Caco-2 (cell line): ENCODE measurements at regions not wholly inside any gene's neighbourhood (a gene's known extent, or its start where the extent isn't known, plus 50 kb on each side); places are given as distances from the start of the nearest gene placed in this dataset.

Source experiments
- BruUV-seq: library from RNA; stranded (reverse); fragments of 400-500 nt; replicated peaks from 2 replicates; lab custom pipeline; 2021; lab: Mats Ljungman, UMichigan
- CTCF ChIA-PET: fragments of 300-600 bp; sonication (Branson Sonifier 250); formaldehyde crosslinking; loops from one replicate; lab custom pipeline; 2022; ENCODE audit warnings: antibody characterized with exemption; lab: Charles Lee
- POLR2A ChIA-PET: fragments of 300-600 bp; sonication (Branson Sonifier 250); formaldehyde crosslinking; loops from one replicate; lab custom pipeline; 2022; ENCODE audit warnings: antibody characterized with exemption; lab: Charles Lee
- DNase-seq, 2 experiments: peaks; one replicate each; pipeline versions ENCODE4 v3.0.0 to v3.0.0-alpha.2; 2020 to 2022
- H3K27me3 ChIP-seq: replicated peaks from 2 replicates; pipeline ENCODE4 v1.6.0; 2011; ENCODE audit warnings: low read length; ENCODE audit not compliant: control insufficient read depth, insufficient read depth
- H3K36me3 ChIP-seq: 2 replicates; pipeline ENCODE4 v1.5.1; 2011; ENCODE audit warnings: low read length; ENCODE audit not compliant: control insufficient read depth, insufficient read depth
- H3K4me1 ChIP-seq: fragments of 250-450 bp; sonication (Bioruptor Pico); 2 replicates; pipeline ENCODE4 v1.5.1; 2020; ENCODE audit warnings: mild to moderate bottlenecking
- H3K4me3 ChIP-seq: 2 replicates; pipeline ENCODE4 v1.5.1; 2011; ENCODE audit warnings: low read depth, mild to moderate bottlenecking, control low read depth, low read length
- H3K9me3 ChIP-seq: fragments of 250-450 bp; sonication (Bioruptor Pico); 2 replicates; pipeline ENCODE4 v1.5.1; 2020; ENCODE audit warnings: mild to moderate bottlenecking, moderate library complexity
- H3K27ac Mint-ChIP-seq: one replicate; pipeline ENCODE4 v1.8.0; 2022; ENCODE audit warnings: mixed read lengths; ENCODE audit not compliant: unreplicated experiment
- H3K27me3 Mint-ChIP-seq: one replicate; pipeline ENCODE4 v1.8.0; 2022; ENCODE audit warnings: mixed read lengths; ENCODE audit not compliant: insufficient read depth, unreplicated experiment
- H3K36me3 Mint-ChIP-seq: one replicate; pipeline ENCODE4 v1.8.0; 2022; ENCODE audit warnings: mild to moderate bottlenecking, mixed read lengths; ENCODE audit not compliant: insufficient read depth, unreplicated experiment
- H3K4me1 Mint-ChIP-seq: one replicate; pipeline ENCODE4 v1.8.0; 2022; ENCODE audit warnings: low read depth, mixed read lengths; ENCODE audit not compliant: unreplicated experiment
- H3K4me3 Mint-ChIP-seq: one replicate; pipeline ENCODE4 v1.8.0; 2022; ENCODE audit warnings: mild to moderate bottlenecking, moderate library complexity, mixed read lengths; ENCODE audit not compliant: unreplicated experiment
- H3K9me3 Mint-ChIP-seq: one replicate; pipeline ENCODE4 v1.8.0; 2022; ENCODE audit warnings: mixed read lengths; ENCODE audit not compliant: unreplicated experiment
- intact Hi-C: fragments of 100-400 bp; cut with micrococcal nuclease; formaldehyde crosslinking; loops from one replicate; pipeline ENCODE4 v1.10.0; 2022; ENCODE audit not compliant: unreplicated experiment
- TF ChIP-seq, protein P1 (sequence below), 2 experiments: fragments of 200-600 bp in 1 of 2; IDR thresholded peaks; 1 replicate in 1 of 2; 2 replicates in 1 of 2; pipeline versions ENCODE4 v1.5.1 to v1.8.0; 2011 to 2022; ENCODE audit warnings: antibody characterized with exemption in 1 of 2, control low read depth in 1 of 2, inconsistent platforms in 1 of 2, low read depth in 1 of 2, low read length in 1 of 2, mild to moderate bottlenecking in 1 of 2, moderate library complexity in 1 of 2; ENCODE audit not compliant: insufficient read depth in 1 of 2, severe bottlenecking in 1 of 2, unreplicated experiment in 1 of 2

DNA sequence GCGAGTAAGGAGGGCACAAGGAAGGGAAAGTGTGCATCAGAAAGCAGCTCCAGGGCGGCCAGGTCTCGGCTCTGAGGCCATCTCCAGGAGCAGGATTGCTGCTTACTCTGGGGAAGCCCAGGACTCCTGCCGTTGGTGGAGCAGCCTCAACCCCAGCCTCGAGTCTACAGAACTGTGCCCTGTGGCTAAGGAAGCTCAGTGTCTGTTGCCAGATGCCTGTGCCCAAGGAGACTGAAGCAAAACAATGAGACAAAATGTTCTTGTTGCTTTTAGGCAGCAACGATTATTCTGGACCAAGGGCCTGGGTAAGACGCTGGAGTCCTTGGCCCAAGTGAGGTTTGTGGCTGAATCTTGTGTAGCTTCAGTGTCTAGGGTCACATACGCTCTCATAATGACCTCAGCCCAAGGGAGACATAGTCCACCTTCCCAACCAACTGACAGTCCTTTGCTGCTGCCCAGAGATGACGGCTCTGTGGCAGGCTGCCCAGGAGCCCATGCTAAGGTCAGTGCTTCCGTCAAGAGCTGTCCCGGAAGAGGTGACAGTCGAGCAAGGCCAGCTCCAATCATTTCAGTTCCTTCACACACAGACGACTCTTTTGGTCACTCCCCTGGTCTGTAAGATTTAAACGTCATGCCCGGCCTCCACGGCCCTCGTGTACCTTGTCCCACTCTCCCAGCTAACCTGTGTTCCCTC, 223.8 kb downstream of the TTC32 start:
- Histone ChIP-seq H3K4me3 (no peak overlapping the region), H3K4me1 (peaks cover 12% of the 10 kb centered on the region; the same call in 1 of the 2 replicates), H3K27me3 (no peaks in the 10 kb centered on the region), H3K9me3 (no peaks in the 10 kb centered on the region), H3K36me3 (no peaks in the 10 kb centered on the region)
- Mint-ChIP-seq H3K4me3 (no peak overlapping the region), H3K27me3 (no peaks in the 10 kb centered on the region), H3K27ac (no peak overlapping the region), H3K4me1 (peaks cover 5% of the 10 kb centered on the region), H3K9me3 (no peaks in the 10 kb centered on the region), H3K36me3 (no peaks in the 10 kb centered on the region)
- BruUV-seq = no TSS peak
- DNase-seq = no peak
- TF ChIP-seq, protein P1, sequence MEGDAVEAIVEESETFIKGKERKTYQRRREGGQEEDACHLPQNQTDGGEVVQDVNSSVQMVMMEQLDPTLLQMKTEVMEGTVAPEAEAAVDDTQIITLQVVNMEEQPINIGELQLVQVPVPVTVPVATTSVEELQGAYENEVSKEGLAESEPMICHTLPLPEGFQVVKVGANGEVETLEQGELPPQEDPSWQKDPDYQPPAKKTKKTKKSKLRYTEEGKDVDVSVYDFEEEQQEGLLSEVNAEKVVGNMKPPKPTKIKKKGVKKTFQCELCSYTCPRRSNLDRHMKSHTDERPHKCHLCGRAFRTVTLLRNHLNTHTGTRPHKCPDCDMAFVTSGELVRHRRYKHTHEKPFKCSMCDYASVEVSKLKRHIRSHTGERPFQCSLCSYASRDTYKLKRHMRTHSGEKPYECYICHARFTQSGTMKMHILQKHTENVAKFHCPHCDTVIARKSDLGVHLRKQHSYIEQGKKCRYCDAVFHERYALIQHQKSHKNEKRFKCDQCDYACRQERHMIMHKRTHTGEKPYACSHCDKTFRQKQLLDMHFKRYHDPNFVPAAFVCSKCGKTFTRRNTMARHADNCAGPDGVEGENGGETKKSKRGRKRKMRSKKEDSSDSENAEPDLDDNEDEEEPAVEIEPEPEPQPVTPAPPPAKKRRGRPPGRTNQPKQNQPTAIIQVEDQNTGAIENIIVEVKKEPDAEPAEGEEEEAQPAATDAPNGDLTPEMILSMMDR (IDR thresholded peaks at IDR 0.05; ENCODE audit: insufficient read depth in 1 of 2, low read depth in 1 of 2, low read length in 1 of 2, severe bottlenecking in 1 of 2, unreplicated experiment in 1 of 2) = no peak
- POLR2A ChIA-PET = no interaction called here
- intact Hi-C loops = loop anchor here (5.0 kb wide), 1 partner anchor 1334 kb away; no protein-coding TSS in a partner anchor
- CTCF ChIA-PET = interaction anchor here (0.6 kb wide), 1 partner anchor 56 kb away, joined by 3 read pairs; no protein-coding TSS in a partner anchor

DNA sequence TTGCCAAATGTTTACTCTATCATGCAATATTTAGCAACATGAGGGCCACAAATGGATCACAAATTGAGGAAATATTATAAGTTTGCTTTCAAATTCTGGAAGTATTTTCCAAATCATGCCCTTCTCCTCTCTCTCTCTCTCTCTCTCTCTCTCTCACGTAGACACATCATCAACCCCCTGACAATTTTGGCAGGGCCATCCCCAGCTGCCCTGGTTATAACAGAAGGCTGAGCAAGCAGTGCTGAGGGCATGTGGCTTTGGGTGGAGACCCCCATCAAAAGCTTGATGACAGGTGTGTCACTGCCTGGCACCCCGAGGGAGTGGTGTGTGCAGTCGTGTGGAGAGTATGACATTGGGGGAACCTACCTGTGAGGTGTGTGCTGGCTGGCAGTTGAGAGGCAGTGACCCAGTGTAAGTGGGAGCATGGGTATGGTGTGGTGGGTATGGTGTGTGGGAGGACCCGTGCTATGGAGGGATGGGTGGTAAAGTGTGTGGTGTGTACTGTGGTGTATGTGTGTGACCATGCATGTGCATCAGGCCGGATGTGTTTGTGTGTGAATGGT, 224.5 kb downstream of the TTC32 start:
- Histone ChIP-seq H3K9me3 (no peaks in the 10 kb centered on the region), H3K36me3 (no peaks in the 10 kb centered on the region), H3K4me1 (peaks cover 7% of the 10 kb centered on the region; the same call in 1 of the 2 replicates), H3K4me3 (no peak overlapping the region), H3K27me3 (no peaks in the 10 kb centered on the region)
- ChIA-PET POLR2A (no interaction called here), CTCF (no interaction called here)
- Mint-ChIP-seq H3K27ac (no peak overlapping the region), H3K27me3 (no peaks in the 10 kb centered on the region), H3K36me3 (no peaks in the 10 kb centered on the region), H3K4me1 (peaks cover 6% of the 10 kb centered on the region), H3K9me3 (no peaks in the 10 kb centered on the region), H3K4me3 (no peak overlapping the region)
- intact Hi-C loops = loop anchor here (5.0 kb wide), 1 partner anchor 1335 kb away; no protein-coding TSS in a partner anchor
- no TSS peak for BruUV-seq
- no peak for DNase-seq
- TF ChIP-seq, protein P1 (IDR thresholded peaks at IDR 0.05; ENCODE audit: insufficient read depth in 1 of 2, low read depth in 1 of 2, low read length in 1 of 2, severe bottlenecking in 1 of 2, unreplicated experiment in 1 of 2) = no peak

DNA sequence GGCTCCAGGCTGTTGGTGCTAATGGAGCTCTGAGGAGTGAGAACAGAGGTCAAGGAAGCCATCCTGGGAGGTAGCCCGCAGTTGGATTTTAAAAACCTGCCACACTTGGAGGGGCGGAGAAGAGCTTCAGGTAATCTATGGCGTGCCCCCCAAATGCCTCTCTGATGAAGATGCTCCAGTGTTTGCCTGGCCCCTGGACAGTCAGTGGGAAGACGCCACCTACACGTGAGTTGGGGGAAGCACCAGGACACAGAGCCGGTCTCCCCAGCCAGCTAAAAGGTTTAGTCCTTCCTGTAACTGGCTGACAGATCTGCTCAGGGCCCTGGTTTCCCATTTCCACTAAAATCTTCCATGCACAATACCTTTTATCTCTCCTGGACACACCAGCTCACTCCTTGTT, 225.0 kb downstream of the TTC32 start:
- no peak for DNase-seq
- Histone ChIP-seq H3K36me3 (no peaks in the 10 kb centered on the region), H3K27me3 (no peaks in the 10 kb centered on the region), H3K4me3 (no peak overlapping the region), H3K4me1 (peaks cover 7% of the 10 kb centered on the region; the same call in 1 of the 2 replicates), H3K9me3 (no peaks in the 10 kb centered on the region)
- Mint-ChIP-seq H3K4me1 (peaks cover 6% of the 10 kb centered on the region), H3K4me3 (no peak overlapping the region), H3K36me3 (no peaks in the 10 kb centered on the region), H3K27me3 (no peaks in the 10 kb centered on the region), H3K9me3 (no peaks in the 10 kb centered on the region), H3K27ac (no peak overlapping the region)
- ChIA-PET POLR2A (no interaction called here), CTCF (no interaction called here)
- intact Hi-C loops = loop anchor here (5.0 kb wide), 1 partner anchor 1336 kb away; no protein-coding TSS in a partner anchor
- TF ChIP-seq, protein P1 (IDR thresholded peaks at IDR 0.05; ENCODE audit: insufficient read depth in 1 of 2, low read depth in 1 of 2, low read length in 1 of 2, severe bottlenecking in 1 of 2, unreplicated experiment in 1 of 2) = peak in 1 of 2 experiments; percentile 1
- no TSS peak for BruUV-seq
